ENCODE measurements at regions not wholly inside any gene's neighbourhood (a gene's known extent, or its start where the extent isn't known, plus 50 kb on each side); places are given as distances from the start of the nearest gene placed in this dataset.

DNA sequence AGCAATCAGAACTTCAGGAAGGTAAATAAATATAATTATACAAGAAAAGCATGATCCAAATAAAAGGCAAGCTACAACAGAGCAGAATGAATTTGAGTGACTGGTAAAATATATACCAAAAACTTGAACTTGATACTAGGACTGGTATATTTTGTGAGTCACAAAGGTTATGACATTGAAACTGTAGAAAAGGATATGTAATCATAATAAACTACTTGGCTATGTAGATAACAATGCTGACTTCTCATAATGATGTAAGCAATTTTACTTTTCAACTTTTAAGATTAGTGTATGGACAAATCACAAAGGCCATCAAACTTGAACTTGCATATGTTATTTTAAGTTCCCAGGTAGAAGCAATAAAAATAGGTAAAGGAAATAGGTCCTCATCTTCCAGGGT lies 384.5 kb upstream of the NECTIN3 start:
- TF ChIP-seq GATA2 (IDR thresholded peaks at IDR 0.05; ENCODE audit: low read depth, low read length) (no peak), GATA3 (IDR thresholded peaks at IDR 0.05; ENCODE audit: low read depth, low read length) (no peak)

All from SH-SY5Y (cell line).